NCI-H1930 (cell line): ENCODE measurements at regions not wholly inside any gene's neighbourhood (a gene's known extent, or its start where the extent isn't known, plus 50 kb on each side); places are given as distances from the start of the nearest gene placed in this dataset.

ENCODE experiments used
- DNase-seq, 2 experiments: peaks; one replicate each; lab custom pipeline; 2025; lab: John Stamatoyannopoulos, UW

DNA sequence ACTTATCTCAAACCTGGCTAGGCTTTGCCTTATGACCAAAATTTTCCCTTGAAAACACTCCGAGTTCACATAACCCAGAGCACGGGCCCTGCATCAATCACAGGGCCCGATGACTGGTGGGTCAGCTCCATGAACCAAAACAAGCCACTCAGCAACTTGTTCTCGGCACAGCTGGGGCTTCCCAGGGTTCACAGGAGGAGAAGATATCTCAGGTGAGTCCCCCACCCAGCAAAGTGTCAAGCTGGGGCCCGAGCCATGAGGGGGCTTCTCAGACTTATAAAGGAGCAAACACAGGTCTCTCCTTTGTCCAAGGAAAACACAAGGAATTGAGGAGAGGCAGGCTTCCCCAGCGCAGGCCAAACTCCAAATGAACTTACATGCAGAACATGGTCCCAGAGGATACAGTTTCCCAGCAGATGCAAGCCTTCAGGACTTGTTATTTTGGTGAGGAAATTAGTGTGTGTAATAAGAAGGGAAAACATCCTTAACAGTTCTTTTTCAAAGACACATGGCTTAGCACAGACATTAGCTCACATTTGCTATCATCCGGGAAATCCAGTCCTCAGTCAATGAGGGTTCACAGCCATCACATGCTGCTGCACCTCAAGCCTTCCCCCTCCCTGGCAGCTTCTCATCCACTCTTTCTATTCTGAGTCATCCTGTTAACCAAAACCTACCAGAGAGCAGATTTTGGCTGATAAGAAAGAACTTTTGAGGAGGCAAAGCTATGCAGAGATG is 98.1 kb upstream of the NFIA start:
- DNase-seq: no peak

DNA sequence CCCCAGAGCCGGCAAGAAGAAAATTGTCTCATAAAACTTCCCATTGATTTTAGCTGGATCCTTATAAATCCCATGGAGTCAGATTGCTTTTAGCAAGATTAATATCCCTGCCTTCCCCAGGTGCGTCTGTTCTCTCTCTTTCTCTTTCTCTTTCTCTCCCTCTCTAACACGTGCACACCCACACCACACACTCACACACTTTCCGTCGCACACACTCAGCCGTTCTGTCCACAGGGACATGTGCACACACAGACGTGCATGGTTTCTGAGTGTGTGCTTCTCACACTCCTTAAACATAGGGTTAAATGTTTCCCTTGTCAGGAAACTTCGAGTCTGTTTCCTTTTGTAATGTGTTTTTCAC is 98.7 kb upstream of the NFIA start:
- no peak for DNase-seq

- no peak for DNase-seq
Observed at GRCh38 chr1:60982539-60982938, 99.8 kb upstream of the NFIA start.

DNA sequence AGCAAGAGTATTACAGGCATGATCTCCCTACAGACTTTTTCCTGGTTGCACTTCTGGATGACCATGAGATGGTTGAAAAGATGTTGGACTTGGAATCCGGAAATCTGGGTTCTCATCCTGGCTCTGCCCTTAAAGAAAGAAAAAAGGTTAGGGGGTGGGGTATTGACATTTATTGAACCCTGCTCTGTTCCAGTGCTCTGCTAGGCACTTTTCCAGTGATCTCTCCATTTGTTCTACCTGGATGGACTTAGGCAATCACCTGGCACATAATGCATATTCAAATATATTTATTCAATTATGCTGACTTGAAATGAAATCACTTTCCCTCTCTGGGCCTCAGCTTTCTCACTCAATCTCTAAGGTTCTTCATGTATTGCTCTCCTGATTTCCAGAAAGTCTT is 101.0 kb upstream of the NFIA start:
- no peak for DNase-seq

DNA sequence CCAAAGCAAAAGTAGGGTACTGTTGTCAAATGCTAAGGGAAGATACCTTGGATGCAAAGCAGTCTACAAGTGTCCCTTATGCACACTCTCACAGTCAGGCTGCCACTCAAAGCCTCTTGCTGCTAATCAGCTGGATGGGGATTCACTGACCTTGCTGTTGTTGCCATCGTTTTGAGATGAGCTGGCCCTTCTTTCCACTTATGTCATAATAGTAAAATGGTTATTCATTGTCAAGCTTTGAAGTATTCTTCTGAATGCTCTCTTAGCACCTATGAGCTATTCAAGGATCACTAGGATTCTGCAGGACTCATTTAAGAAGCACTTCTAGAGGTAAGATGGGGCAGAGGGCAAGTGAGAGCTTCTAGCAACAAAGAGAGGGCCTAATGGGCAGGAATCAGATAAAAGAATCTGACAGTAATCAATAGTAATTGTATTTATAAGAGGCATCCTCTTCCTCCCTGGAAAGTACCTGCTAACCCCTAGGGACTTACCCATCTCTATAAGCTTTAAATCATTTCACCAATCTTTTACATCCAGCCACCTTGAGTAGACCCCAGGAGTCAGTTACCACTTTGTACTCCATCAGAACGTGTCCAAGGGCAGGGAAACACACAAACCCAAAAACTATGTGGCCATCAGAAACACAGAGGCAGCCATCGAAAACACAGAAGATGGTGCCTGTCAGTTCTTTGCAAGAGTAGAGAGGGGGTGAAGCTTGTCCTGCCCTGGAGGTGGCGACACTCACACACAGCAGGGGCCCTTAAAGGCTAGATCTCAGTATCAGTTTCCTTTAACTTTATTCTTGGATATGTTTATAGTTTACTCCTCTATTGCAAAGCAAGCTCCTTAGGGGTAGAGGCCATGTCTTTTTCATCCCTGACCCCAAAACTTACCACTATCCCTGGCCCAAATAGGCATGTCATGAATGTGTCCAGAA is 103.7 kb upstream of the NFIA start:
- no peak for DNase-seq

DNA sequence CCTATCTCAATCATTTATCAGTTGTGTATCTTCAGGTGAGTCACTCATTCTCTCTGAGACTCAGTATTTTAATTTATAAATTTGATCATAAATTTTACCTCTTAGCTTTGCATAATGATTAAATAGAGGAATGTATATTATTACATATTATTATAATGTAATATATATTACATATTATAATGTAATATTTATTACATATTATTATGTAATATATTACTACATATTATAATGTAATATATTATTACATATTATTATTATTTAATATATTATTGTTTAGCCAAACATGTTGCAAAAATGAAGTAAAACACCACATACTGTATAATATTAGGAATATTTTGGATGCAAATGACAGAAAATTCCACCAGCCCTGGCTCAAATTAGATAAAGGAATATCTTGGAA is 104.7 kb upstream of the NFIA start:
- DNase-seq: no peak

DNA sequence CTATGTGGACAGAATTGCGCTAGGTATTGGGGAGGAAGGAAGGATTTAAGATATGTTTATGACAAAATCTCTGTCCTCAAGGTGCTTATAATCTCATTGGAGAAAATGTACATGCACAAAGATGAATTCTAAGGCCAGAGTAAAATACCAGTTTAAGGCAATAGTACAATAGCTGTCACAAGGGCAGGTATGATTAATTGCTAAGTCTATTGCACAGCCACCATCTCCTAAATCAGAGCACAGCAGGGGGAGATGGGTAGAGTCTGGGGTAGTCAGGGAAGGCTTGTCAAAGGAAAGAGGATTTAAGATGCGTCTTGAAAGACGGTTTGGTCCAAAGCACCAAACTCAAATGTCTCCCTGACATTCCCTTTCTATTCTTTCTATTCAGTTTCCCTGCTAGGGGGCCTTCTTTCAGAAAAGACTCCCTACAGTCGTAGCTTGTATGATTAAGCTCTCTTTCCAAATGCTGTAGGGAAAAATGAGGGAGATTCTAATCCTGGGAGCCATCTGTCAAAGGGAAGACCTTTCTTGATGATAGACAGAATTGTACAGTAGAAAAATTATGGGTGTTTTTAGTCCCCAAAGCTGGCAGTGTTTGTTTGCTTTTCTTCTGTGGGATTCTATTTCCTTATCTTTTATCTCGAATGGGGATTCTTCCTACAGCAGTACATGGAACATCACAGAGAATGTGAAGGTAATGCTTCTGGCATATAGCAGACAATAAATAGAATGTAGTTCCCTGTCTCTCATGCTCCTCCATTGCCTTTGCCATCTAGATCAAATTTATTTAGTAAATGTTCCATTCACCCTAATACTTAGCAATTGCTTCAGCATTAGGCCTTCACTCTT is 107.6 kb upstream of the NFIA start:
- DNase-seq: no peak

DNA sequence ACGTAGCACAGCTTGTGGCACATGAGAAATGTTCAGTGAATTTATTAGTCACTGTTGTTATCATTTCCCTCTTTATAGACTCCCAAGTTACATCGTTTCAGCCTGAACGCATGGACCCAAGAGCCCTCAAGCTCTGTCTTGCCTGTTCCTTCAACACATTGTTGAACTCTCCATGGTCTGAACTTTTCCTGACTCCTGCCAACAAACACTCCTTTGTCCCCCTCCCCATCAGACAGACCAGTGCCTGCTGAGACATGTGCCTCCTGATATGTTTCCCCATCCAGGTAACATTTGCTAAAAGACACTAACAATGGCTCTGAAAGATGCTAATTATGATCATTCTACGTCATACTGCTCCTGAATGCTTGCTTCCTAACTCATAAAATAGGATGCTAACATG is 108.7 kb upstream of the NFIA start:
- no peak for DNase-seq

DNA sequence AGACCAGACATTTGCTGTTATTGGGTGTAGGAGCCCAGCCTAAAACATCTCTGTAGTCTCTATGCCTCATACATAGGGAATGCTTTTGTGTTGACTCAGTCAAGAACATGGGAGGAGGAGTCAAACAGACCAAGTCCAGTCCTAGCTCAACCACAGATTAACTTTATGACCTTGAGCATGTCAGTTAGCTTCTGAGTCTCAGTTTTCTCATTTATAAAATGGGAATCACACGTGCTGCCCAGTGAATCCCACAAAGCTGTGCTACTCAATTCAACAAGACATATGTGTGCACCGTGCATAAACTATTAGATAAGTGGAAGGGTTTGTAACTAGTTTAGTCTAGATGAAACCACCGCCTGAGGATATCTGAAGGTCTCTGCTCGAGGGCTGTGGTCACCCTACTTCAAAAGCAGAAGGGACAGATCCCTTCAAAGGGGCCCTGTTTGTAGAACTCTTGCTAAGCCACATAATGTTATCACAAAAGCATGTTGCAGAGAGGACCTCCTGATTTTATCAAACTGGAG is 109.5 kb upstream of the NFIA start:
- no peak for DNase-seq

GRCh38 chr1:60971330-60971729 is 111.0 kb upstream of the NFIA start:
- no peak for DNase-seq

DNA sequence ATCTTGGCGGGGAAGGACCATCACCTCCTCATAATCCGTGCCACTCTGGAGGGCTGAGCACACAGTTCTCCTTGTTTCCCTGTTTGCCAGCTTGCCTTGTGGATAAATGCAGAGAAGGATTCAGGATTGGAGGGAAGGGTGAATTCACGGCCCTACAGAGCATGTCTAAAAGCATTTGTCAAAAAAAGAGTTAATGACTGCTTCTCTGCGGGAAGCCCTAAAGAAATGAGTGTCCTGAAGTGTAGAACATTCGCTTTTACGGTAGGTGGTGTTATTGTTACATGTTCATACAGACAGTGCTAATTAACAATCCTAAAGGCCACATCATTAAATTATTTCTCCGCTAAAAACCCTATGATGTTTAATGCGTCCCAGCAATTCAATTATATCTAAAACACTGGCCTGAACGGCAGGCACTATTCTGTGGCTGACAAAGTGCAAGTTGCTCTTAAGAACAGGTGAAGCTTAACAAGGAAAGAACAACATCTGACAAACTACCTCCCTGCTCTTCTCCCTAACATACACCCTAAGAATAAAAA is 112.3 kb upstream of the NFIA start:
- no peak for DNase-seq

DNA sequence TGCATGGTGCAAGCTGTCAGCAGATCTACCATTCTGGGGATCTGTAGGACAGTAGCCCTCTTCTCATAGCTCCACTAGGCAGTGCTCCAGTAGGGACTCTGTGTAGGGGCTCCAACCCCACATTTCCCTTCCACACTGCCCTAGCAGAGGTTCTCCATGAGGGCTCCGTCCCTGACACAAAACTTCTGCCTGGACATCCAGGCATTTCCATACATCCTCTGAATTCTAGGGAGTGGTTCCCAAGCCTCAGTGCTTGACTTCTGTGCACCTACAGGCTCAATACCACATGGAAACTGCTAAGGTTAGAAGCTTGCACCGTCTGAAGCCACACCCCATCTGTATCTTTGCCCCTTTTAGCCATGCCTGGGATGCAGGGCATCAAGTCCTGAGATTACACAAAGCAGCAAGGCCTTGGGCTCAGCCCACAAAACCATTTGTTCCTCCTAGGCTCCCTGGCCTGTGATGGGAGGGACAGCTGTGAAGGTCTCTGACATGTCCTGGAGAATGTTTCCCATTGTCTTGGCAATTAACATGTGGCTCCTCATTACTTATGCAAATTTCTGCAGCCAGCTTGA is 117.0 kb upstream of the NFIA start:
- DNase-seq: no peak

DNA sequence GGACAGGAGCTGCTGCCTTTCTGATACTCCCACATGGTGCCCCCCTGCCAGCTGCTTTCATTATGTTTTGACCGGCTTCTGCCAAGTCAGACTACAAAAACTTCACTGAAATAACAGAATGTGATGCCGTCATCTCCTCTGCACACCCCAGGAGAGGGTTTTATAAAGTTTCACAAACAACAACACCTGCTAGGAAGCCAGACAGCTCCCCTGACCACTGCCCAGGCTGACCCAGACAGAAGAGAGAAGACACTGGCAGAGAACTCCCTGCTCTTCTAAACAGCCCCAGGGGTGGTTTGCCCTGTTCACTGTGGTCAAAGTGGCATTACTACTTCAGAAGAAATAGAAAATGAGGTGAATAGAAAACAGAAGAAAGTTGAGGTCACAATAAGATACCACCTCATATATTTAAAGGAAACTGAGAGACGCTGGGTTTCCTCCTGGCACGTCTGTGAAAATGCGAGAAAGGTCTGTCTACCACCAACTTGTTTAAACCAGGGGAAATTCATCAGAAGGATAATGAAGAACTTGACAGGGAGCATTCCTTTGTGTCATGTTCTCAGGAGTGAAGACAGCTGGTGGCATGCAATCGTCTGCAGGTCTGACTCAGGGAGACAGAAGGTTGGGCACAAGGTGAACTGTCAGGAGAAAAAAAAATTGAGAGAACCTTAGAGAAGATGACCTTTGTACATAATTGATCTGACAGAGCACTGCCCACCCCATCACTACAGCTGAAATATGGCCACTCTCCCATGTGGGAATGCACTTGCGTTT is 119.0 kb upstream of the NFIA start:
- DNase-seq: no peak

GRCh38 chr1:60960891-60961461 is 121.4 kb upstream of the NFIA start:
- no peak for DNase-seq

GRCh38 chr1:60959701-60960100 is 122.7 kb upstream of the NFIA start:
- no peak for DNase-seq

DNA sequence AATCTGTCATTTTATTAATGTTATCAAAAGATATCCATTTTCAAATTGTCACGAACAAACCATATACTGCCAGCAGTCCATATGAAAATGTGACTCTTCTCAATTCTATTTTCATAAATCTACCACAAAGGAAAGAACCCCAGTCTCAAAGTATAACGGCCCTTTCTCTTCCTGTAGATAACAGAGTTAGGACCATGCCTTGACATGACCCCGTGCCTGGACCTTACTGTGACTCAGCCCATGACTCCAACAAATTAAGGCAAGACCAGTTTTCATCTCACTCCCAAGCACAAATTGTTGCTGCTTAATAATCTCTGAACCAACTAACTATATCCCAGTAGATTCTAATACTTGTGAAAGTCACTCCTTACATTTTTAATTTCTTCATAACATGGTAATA is 124.4 kb upstream of the NFIA start:
- DNase-seq: no peak

GRCh38 chr1:60956520-60956919 is 125.8 kb upstream of the NFIA start:
- no peak for DNase-seq

DNA sequence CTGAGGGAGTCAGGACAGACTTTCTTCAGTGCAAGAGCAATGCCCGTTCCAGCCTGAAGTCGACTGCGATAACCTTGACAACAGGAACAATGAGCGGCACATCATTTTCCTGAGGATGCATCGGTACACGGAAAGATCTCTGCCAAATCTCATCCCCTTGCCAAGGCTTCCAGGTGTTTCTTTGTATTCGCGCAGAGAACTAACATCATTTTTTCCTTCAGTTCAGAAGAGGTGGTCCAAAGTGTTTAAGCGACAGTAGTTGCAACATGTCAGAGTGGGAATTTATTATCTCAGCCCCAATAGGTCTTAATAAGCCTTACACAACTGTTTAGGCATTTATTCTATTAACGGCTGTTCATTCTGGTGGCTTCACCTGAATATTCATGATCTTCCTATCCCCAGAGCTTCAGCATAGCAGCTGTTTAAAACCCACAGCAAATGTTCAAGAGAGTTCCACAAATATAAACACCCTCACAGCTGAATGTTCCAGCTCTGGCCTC is 129.7 kb upstream of the NFIA start:
- DNase-seq: no peak

DNA sequence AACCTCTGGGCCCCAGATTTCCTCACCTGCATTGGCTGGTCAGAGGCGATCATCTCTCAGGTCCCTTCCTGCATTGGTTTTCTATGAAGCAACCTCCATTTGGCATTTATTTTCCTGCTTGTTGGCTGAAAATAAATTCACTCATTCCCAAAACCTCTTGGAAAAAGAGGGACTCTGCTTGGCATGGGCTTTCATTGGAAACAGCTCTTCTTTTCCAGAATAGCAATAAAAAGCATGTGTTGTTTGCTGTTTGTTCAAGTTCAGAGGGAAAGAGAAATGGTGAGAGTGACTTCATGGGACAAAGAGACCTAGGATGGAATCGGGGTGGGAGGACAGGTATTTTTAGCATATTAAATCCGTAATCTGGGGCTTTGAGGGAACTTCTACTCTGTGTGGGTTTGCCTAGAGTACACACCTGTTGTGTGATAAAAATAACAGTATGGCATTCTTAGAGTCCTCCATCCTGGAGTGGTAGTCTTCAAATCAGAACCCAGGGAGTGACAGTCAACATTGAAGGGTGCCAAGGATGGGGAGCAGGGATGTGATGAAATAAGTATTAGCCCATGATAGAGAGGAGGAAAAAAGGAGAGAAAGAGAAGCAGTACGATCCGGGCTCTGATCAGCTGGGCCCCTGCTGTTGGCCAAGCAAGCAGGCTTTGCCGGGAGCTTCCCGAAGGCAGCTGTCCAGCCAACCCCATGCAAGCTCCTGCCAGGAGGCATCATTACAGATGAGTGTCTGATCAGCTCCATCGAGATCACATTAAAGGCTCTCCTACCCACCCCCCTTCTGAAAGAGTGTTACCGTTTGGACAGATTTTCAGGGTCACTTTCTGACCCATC is 131.9 kb upstream of the NFIA start:
- DNase-seq: no peak
